SK-N-SH treated with all-trans-retinoic acid at 6 μM for 48 hours (cell line): ENCODE measurements at regions not wholly inside any gene's neighbourhood (a gene's known extent, or its start where the extent isn't known, plus 50 kb on each side); places are given as distances from the start of the nearest gene placed in this dataset.

Source experiments
- ARNTL ChIP-seq: fragments of 450-650 bp; formaldehyde crosslinking; IDR thresholded peaks from 2 replicates; pipeline ENCODE4 v1.5.0; 2020; ENCODE audit warnings: low read depth, mild to moderate bottlenecking, moderate library complexity, borderline replicate concordance
- OSR1 ChIP-seq: fragments of 250-450 bp; sonication (Bioruptor Pico); IDR thresholded peaks from 2 replicates; pipeline ENCODE4 v1.8.0; 2022; ENCODE audit warnings: moderate library complexity, mild to moderate bottlenecking, inconsistent platforms
- PATZ1 ChIP-seq: fragments of 250-450 bp; sonication (Bioruptor Pico); IDR thresholded peaks from 2 replicates; pipeline ENCODE4 v1.8.0; 2020; ENCODE audit warnings: mild to moderate bottlenecking, moderate library complexity, borderline replicate concordance
- POU6F1 ChIP-seq: fragments of 250-450 bp; sonication (Bioruptor Pico); IDR thresholded peaks from 2 replicates; pipeline ENCODE4 v1.8.0; 2021; ENCODE audit warnings: low read depth, mild to moderate bottlenecking, moderate library complexity, borderline replicate concordance
- RARB ChIP-seq: fragments of 250-450 bp; sonication (Bioruptor Pico); IDR thresholded peaks from 2 replicates; pipeline ENCODE4 v1.8.0; 2021; ENCODE audit warnings: mild to moderate bottlenecking, moderate library complexity
- TCF4 ChIP-seq: fragments of 250-450 bp; sonication (Bioruptor Pico); IDR thresholded peaks from 2 replicates; pipeline ENCODE4 v1.8.0; 2021; ENCODE audit warnings: mild to moderate bottlenecking, moderate library complexity, borderline replicate concordance

GRCh38 chr5:96573513-96573894 lies 88.7 kb upstream of the CAST start:
- no peak for TF ChIP-seq PATZ1 (CRISPR knock-in tag)
- TF ChIP-seq ARNTL (CRISPR knock-in tag): no peak
- TF ChIP-seq RARB (CRISPR knock-in tag): no peak
- TF ChIP-seq POU6F1: no peak
- TF ChIP-seq OSR1 (CRISPR knock-in tag): no peak
- TF ChIP-seq TCF4 (CRISPR knock-in tag): no peak
